Stomach (tissue), 4 donors: ENCODE measurements at regions not wholly inside any gene's neighbourhood (a gene's known extent, or its start where the extent isn't known, plus 50 kb on each side); places are given as distances from the start of the nearest gene placed in this dataset.

ENCODE experiments used
- POLR2A ChIP-seq, 4 donors: fragments of 450-650 bp; IDR thresholded peaks; one replicate each; pipeline ENCODE4 v1.6.1; 2016; ENCODE audit warnings: antibody characterized with exemption in 4 of 4, control low read depth in 2 of 4, mild to moderate bottlenecking in 1 of 4, moderate library complexity in 1 of 4
- TF ChIP-seq, protein P1 (sequence below), 7 experiments: fragments of 450-650 bp in 4 of 7; fragments of 200-600 bp in 3 of 7; sonication (generic) in 3 of 7; IDR thresholded peaks; one replicate each; pipeline ENCODE4 v1.5.1; 2016 to 2019; ENCODE audit warnings: antibody characterized with exemption in 7 of 7, control low read depth in 2 of 7, mild to moderate bottlenecking in 1 of 7

DNA sequence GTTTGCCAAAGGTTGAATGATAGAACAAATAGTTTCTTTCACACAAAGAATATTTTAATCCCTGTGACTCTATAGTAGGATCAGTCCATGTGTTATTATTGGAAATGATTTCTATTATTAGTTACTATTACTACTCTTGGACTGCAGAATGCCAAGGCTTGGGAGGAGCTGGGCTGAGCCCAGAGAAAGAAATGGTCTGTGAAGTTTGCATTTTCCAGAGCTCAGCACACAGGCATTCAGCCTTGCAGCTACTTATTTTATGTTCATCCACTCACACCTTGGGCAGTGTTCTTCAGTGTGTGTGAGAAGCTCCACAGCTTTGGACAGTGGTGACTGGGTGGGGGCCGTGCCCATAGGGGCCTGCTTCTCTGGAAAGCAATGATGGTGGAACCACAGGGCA lies 583.1 kb downstream of the CCDC171 start:
- TF ChIP-seq, protein P1, sequence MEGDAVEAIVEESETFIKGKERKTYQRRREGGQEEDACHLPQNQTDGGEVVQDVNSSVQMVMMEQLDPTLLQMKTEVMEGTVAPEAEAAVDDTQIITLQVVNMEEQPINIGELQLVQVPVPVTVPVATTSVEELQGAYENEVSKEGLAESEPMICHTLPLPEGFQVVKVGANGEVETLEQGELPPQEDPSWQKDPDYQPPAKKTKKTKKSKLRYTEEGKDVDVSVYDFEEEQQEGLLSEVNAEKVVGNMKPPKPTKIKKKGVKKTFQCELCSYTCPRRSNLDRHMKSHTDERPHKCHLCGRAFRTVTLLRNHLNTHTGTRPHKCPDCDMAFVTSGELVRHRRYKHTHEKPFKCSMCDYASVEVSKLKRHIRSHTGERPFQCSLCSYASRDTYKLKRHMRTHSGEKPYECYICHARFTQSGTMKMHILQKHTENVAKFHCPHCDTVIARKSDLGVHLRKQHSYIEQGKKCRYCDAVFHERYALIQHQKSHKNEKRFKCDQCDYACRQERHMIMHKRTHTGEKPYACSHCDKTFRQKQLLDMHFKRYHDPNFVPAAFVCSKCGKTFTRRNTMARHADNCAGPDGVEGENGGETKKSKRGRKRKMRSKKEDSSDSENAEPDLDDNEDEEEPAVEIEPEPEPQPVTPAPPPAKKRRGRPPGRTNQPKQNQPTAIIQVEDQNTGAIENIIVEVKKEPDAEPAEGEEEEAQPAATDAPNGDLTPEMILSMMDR (IDR thresholded peaks at IDR 0.05): no peak
- TF ChIP-seq POLR2A (IDR thresholded peaks at IDR 0.05): no peak
